HPDE6-E6E7 (cell line): ENCODE measurements at regions not wholly inside any gene's neighbourhood (a gene's known extent, or its start where the extent isn't known, plus 50 kb on each side); places are given as distances from the start of the nearest gene placed in this dataset.
"Not testable (repeated sequence)": the region's sequence is repeated elsewhere in the genome, so short reads cannot be mapped to it uniquely, and the experiment has no call there.

Source experiments
- DNase-seq: peaks from one replicate; pipeline ENCODE4 v3.0.0; 2011; ENCODE audit warnings: missing footprints; ENCODE audit errors: extremely low spot score

- no peak for DNase-seq
Observed at GRCh38 chr9:22170556-22170955, 161.5 kb upstream of the CDKN2B start.

- DNase-seq: no peak
Observed at GRCh38 chr9:22170990-22171670, 162.0 kb upstream of the CDKN2B start.

- no peak for DNase-seq
Observed at GRCh38 chr9:22171691-22172090, 162.6 kb upstream of the CDKN2B start.

GRCh38 chr9:22173908-22174307, 164.8 kb upstream of the CDKN2B start:
- DNase-seq: no peak

GRCh38 chr9:22175972-22176545, 167.0 kb upstream of the CDKN2B start:
- no peak for DNase-seq

- DNase-seq: not testable (repeated sequence)
Observed at GRCh38 chr9:22181021-22181420, 171.9 kb upstream of the CDKN2B start.

GRCh38 chr9:22189471-22189870, 180.4 kb upstream of the CDKN2B start:
- no peak for DNase-seq

GRCh38 chr9:22197000-22197399, 187.9 kb upstream of the CDKN2B start:
- DNase-seq: not testable (repeated sequence)

- DNase-seq: no peak
Observed at GRCh38 chr9:22198681-22199080, 189.6 kb upstream of the CDKN2B start.

GRCh38 chr9:22201256-22201655, 192.2 kb upstream of the CDKN2B start:
- DNase-seq: no peak

GRCh38 chr9:22203371-22204138, 194.4 kb upstream of the CDKN2B start:
- DNase-seq: no peak

GRCh38 chr9:22204240-22204639, 195.1 kb upstream of the CDKN2B start:
- DNase-seq: no peak

GRCh38 chr9:22206833-22207232, 197.7 kb upstream of the CDKN2B start:
- DNase-seq: no peak

- peak; percentile 23 for DNase-seq
Observed at GRCh38 chr9:22208846-22209585, 199.9 kb upstream of the CDKN2B start.

GRCh38 chr9:22210262-22210661, 201.2 kb upstream of the CDKN2B start:
- peak; percentile 42 for DNase-seq

- no peak for DNase-seq
Observed at GRCh38 chr9:22210936-22211335, 201.8 kb upstream of the CDKN2B start.

- peak; percentile 60 for DNase-seq
Observed at GRCh38 chr9:22211588-22212360, 202.7 kb upstream of the CDKN2B start.

GRCh38 chr9:22214021-22214420, 204.9 kb upstream of the CDKN2B start:
- no peak for DNase-seq

- no peak for DNase-seq
Observed at GRCh38 chr9:22214497-22215031, 205.5 kb upstream of the CDKN2B start.

GRCh38 chr9:22215521-22215920, 206.4 kb upstream of the CDKN2B start:
- DNase-seq: no peak

- no peak for DNase-seq
Observed at GRCh38 chr9:22216730-22217172, 207.6 kb upstream of the CDKN2B start.
